ENCODE measurements at regions not wholly inside any gene's neighbourhood (a gene's known extent, or its start where the extent isn't known, plus 50 kb on each side); places are given as distances from the start of the nearest gene placed in this dataset.

DNA sequence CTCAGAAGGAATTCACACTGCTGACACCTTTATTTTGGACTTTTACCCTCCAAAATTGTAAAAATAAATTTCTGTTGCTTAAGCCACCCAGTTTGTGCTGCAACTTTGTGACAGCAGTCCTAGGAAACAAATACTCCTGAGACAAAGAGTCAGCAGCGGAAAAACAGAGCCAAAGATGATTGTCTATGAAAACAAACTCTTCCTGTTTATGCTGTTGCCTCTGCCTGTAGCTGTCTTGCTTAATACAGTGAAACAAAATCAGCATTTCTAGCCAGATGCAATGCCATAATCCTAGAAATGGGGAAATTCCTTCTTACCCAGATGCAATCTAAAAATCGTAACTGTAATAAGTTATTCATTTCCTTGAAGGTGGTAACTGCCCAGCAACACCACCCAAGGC, 387.5 kb upstream of the ATP11B start:
- H3K27me3 ChIP-seq (ENCODE audit: control insufficient read depth, insufficient read depth, low read length): no peaks in the 10 kb centered on the region
- no peak overlapping the region for H3K4me3 ChIP-seq (ENCODE audit: low read length in 3 of 3)
- no peak overlapping the region for H3K27ac ChIP-seq (ENCODE audit: low read depth in 2 of 2, low read length in 2 of 2)
- no peaks in the 10 kb centered on the region for H3K9me3 ChIP-seq (ENCODE audit: control insufficient read depth in 2 of 3, insufficient read depth in 1 of 3, low read length in 3 of 3)
- TF ChIP-seq, protein P1, sequence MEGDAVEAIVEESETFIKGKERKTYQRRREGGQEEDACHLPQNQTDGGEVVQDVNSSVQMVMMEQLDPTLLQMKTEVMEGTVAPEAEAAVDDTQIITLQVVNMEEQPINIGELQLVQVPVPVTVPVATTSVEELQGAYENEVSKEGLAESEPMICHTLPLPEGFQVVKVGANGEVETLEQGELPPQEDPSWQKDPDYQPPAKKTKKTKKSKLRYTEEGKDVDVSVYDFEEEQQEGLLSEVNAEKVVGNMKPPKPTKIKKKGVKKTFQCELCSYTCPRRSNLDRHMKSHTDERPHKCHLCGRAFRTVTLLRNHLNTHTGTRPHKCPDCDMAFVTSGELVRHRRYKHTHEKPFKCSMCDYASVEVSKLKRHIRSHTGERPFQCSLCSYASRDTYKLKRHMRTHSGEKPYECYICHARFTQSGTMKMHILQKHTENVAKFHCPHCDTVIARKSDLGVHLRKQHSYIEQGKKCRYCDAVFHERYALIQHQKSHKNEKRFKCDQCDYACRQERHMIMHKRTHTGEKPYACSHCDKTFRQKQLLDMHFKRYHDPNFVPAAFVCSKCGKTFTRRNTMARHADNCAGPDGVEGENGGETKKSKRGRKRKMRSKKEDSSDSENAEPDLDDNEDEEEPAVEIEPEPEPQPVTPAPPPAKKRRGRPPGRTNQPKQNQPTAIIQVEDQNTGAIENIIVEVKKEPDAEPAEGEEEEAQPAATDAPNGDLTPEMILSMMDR (IDR thresholded peaks at IDR 0.05; ENCODE audit: borderline replicate concordance, extremely low read depth, insufficient read depth): no peak
- FAIRE-seq (no peak), DNase-seq (peak in 1 of 5 donors; percentile 9)
- no peaks in the 10 kb centered on the region for H3K36me3 ChIP-seq (ENCODE audit: control insufficient read depth in 2 of 3, insufficient read depth in 3 of 3, low read length in 3 of 3)
- intact Hi-C loops (cut with DNase I): no loop called here
- no peaks in the 10 kb centered on the region for H3K4me1 ChIP-seq (ENCODE audit: control insufficient read depth in 2 of 3, insufficient read depth in 2 of 3, low read depth in 1 of 3, low read length in 3 of 3)
- no peak overlapping the region for H3K9ac ChIP-seq (ENCODE audit: low read length in 3 of 3)

DNA sequence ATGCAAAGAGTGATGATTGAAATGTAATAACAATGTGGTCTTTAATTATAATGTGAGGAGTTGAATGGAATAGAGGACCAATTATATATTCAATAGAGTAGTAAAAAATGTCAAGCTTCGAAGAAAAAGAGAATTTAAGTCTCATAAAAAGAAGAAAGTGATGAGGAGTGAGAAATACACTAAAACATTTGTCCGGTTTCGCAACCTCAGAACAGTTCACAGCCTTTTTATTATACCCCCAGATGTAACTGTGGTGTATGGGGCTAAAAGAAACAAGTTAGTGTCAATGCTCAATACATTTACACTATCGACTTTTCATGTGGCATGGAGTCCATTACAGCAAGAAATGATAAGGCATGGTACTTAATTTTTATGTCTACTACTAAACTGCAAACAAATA, 386.5 kb upstream of the ATP11B start:
- intact Hi-C loops (cut with DNase I): no loop called here
- TF ChIP-seq, protein P1 (IDR thresholded peaks at IDR 0.05; ENCODE audit: borderline replicate concordance, extremely low read depth, insufficient read depth): no peak
- Histone ChIP-seq H3K27ac (ENCODE audit: low read depth in 2 of 2, low read length in 2 of 2) (no peak overlapping the region), H3K27me3 (ENCODE audit: control insufficient read depth, insufficient read depth, low read length) (no peaks in the 10 kb centered on the region), H3K36me3 (ENCODE audit: control insufficient read depth in 2 of 3, insufficient read depth in 3 of 3, low read length in 3 of 3) (no peaks in the 10 kb centered on the region), H3K4me1 (ENCODE audit: control insufficient read depth in 2 of 3, insufficient read depth in 2 of 3, low read depth in 1 of 3, low read length in 3 of 3) (no peaks in the 10 kb centered on the region), H3K9ac (ENCODE audit: low read length in 3 of 3) (no peak overlapping the region), H3K4me3 (ENCODE audit: low read length in 3 of 3) (no peak overlapping the region), H3K9me3 (ENCODE audit: control insufficient read depth in 2 of 3, insufficient read depth in 1 of 3, low read length in 3 of 3) (no peaks in the 10 kb centered on the region)
- DNase-seq (no peak), FAIRE-seq (no peak)

DNA sequence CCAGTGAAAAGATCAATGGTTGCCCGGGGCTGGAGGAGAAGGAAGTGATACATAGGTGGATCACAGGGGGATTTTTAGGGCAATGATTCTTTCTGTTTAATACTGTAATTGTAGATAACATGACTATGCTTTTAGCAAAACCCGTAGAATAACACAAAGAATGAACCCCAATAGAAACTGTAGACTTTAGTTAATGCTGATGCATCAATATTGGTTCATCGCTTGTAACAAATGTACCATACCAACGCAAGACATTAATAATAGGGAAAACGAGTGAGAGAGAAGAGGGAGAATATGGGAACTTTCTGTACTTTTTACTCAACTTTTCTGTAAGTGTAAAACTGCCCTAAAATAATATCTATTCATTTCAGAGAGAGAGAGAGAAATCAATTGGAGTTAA, 383.3 kb upstream of the ATP11B start:
- no peaks in the 10 kb centered on the region for H3K27me3 ChIP-seq (ENCODE audit: control insufficient read depth, insufficient read depth, low read length)
- H3K4me1 ChIP-seq (ENCODE audit: control insufficient read depth in 2 of 3, insufficient read depth in 2 of 3, low read depth in 1 of 3, low read length in 3 of 3): no peaks in the 10 kb centered on the region
- H3K9ac ChIP-seq (ENCODE audit: low read length in 3 of 3): no peak overlapping the region
- H3K9me3 ChIP-seq (ENCODE audit: control insufficient read depth in 2 of 3, insufficient read depth in 1 of 3, low read length in 3 of 3): no peaks in the 10 kb centered on the region
- no peak for DNase-seq
- H3K4me3 ChIP-seq (ENCODE audit: low read length in 3 of 3): no peak overlapping the region
- H3K36me3 ChIP-seq (ENCODE audit: control insufficient read depth in 2 of 3, insufficient read depth in 3 of 3, low read length in 3 of 3): no peaks in the 10 kb centered on the region
- TF ChIP-seq, protein P1 (IDR thresholded peaks at IDR 0.05; ENCODE audit: borderline replicate concordance, extremely low read depth, insufficient read depth): no peak
- no peak overlapping the region for H3K27ac ChIP-seq (ENCODE audit: low read depth in 2 of 2, low read length in 2 of 2)
- FAIRE-seq: no peak
- intact Hi-C loops (cut with DNase I): no loop called here

DNA sequence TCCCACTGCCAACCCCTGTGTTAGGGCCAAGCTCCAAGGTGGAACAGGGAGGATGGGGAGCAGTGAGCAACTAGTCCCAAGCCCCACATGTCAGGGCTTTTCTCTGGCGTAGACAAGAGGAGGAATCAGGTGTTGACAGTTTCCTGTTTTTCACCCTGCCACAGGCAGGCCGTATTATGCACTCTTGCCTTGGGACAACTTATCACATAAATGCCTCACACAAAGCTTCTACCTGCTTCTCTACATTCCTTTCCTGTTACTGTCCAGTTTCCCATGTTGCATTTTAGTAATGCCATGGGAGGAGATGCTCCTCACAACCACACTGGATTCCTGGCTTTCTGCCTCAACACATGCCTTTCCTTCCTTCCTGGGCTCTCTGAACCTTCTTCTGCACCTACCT, 381.2 kb upstream of the ATP11B start:
- DNase-seq (no peak), FAIRE-seq (no peak)
- Histone ChIP-seq H3K9me3 (ENCODE audit: control insufficient read depth in 2 of 3, insufficient read depth in 1 of 3, low read length in 3 of 3) (no peaks in the 10 kb centered on the region), H3K4me1 (ENCODE audit: control insufficient read depth in 2 of 3, insufficient read depth in 2 of 3, low read depth in 1 of 3, low read length in 3 of 3) (no peaks in the 10 kb centered on the region), H3K4me3 (ENCODE audit: low read length in 3 of 3) (no peak overlapping the region), H3K9ac (ENCODE audit: low read length in 3 of 3) (no peak overlapping the region), H3K36me3 (ENCODE audit: control insufficient read depth in 2 of 3, insufficient read depth in 3 of 3, low read length in 3 of 3) (no peaks in the 10 kb centered on the region), H3K27me3 (ENCODE audit: control insufficient read depth, insufficient read depth, low read length) (no peaks in the 10 kb centered on the region), H3K27ac (ENCODE audit: low read depth in 2 of 2, low read length in 2 of 2) (no peak overlapping the region)
- TF ChIP-seq, protein P1 (IDR thresholded peaks at IDR 0.05; ENCODE audit: borderline replicate concordance, extremely low read depth, insufficient read depth): no peak
- intact Hi-C loops (cut with DNase I): no loop called here

Data from kidney (tissue), 13 donors.